GM18508 (cell line): ENCODE measurements at regions not wholly inside any gene's neighbourhood (a gene's known extent, or its start where the extent isn't known, plus 50 kb on each side); places are given as distances from the start of the nearest gene placed in this dataset.
"Not testable (repeated sequence)": the region's sequence is repeated elsewhere in the genome, so short reads cannot be mapped to it uniquely, and the experiment has no call there.

Experiments
- ATAC-seq: cut with Tn5 transposase; IDR thresholded peaks from one replicate; pipeline ENCODE4 v1.9.1; 2021; ENCODE audit warnings: moderate number of reproducible peaks; ENCODE audit not compliant: insufficient read depth, unreplicated experiment

DNA sequence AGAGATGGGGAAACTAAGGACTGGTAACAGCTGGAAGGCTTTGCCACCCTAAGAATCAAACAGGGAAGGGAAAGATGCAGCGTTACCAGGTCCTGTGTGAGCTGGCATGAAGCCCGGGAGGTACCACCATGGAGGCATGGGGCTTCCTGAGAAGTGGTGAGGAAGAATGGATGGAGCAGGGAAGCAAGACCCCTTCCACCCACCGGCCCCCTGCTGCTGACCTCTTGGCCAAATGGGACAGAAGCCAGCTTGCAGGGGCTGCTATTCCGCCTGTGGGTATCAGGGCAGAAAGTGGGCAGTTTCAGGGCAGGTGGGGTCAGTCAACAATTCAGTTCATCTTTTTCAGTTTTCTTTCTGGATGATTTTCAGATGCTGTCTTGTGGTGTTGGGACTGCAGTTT lies 1099.9 kb downstream of the TBC1D22A start:
- no peak for ATAC-seq

DNA sequence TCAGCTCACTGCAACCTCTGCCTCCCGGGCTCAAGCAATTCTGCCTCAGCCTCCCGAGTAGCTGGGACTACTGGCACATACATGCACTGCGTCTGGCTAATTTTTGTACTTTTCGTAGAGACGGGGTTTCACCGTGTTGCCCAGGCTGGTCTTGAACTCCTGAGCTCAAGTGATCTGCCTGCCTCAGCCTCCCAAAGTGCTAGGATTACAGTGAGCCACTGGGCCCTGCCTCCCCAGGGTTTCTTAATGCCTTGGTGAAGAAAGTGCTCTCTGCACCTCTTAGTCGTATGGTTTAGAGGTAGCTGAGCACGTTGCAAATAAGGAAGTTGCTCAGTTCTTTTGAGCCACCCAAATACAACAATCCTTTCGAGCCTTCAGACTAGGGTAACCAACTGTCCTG lies 1098.5 kb downstream of the TBC1D22A start:
- ATAC-seq, result not testable (repeated sequence)

- ATAC-seq, result no peak
Measured at GRCh38 chr22:47859881-47860525, 1097.6 kb downstream of the TBC1D22A start.

DNA sequence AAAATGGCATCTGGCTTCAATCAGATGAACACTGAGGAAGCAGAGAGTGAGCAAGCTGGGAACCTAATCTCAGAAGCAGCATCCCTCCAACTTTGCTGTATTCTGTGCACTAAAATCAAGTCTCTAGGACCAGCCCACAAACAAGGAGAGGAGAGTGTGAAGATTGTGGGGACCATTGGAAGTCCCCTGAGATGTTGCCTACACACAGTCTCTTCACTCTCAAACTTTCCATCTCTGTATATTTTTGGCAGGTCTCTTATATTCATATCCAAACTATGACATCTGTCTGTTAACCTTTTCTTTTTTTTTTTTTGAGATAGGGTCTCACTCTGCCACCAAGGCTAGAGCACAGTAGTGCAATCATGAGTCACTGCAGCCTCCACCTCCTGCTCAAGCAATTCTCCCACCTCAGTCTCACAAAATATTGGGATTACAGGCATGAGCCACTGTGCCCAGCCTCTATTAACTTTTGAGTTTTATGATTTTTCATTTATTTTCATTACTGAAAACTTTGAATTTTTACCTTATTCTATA lies 1096.4 kb downstream of the TBC1D22A start:
- ATAC-seq, result no peak

- ATAC-seq, result no peak
Measured at GRCh38 chr22:47854680-47855079, 1092.2 kb downstream of the TBC1D22A start.

GRCh38 chr22:47854251-47854650 lies 1091.8 kb downstream of the TBC1D22A start:
- no peak for ATAC-seq

GRCh38 chr22:47853750-47854149 lies 1091.3 kb downstream of the TBC1D22A start:
- ATAC-seq, result no peak

GRCh38 chr22:47851586-47851985 lies 1089.1 kb downstream of the TBC1D22A start:
- no peak for ATAC-seq

GRCh38 chr22:47850644-47851151 lies 1088.2 kb downstream of the TBC1D22A start:
- ATAC-seq, result no peak

GRCh38 chr22:47849576-47849975 lies 1087.1 kb downstream of the TBC1D22A start:
- ATAC-seq, result no peak

DNA sequence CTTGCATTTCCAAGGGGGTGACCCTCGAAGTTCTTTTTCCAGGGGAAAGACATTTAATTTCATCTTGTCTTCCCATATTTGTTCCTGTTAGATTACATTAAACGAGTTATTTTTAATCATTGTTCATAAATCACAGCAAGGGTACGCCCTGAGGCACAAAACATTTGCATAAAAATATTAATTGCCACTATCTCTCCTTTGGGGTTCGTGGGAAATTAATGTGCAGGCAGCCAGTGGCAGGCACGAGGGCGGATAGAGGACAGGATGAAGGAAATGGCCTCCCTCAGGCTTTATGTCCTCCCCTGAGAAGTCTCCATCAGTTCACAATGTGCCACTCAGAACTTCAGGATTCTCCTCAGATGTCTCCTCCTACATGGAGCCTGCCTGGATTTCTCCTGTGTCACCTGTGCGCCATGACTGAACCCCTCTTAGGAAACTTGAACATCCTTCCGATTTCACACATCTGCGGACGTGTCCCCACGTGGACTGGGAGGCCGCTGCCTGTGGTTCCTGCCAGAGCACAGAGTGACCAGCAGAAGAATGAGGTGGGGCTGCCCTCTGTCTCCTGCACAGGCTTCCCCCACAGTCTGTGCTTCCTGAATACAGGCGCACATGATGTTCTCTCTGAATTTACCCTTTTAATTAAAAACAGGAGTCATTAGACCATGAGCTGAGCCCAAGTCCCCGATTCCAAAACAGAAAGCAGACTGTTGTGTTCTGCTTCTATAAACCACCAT lies 1085.9 kb downstream of the TBC1D22A start:
- no peak for ATAC-seq

DNA sequence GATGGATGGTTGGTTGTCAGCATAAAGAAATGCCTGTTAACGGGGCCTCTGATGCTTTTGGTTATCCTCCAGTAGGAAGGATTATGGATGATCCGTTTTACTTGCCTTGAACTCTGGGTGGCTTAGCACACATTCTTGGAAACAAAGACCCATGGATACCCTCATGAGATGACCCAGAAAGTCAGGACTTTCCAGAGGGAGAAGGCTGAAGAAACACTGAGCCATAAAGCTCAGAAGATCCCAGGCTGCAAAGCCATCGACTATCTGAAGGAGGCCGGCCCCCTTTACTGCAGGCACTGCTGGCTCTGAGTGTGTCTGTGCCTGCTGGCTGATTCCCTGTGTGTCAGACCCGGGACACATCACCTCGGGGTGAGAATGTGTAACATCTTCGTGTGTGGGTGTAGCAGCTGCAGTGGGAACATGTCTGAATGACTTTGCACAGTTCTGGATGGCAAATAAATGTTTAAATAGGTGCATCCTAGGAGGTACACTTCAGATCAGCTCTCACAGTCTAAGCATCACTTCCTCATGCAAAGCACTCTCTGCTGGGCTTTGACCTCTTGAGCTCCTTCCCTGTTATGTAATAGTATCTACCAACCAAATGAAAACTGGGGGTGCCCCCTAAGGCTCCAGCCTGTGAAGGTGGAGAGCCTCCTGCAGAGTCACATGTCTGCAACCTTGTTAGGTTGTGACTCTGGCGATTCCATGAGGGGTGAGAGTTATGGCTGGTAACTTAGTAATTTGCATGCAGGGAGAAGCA lies 1084.9 kb downstream of the TBC1D22A start:
- no peak for ATAC-seq

- no peak for ATAC-seq
Measured at GRCh38 chr22:47846206-47846605, 1083.8 kb downstream of the TBC1D22A start.

GRCh38 chr22:47842119-47842518 lies 1079.7 kb downstream of the TBC1D22A start:
- no peak for ATAC-seq

DNA sequence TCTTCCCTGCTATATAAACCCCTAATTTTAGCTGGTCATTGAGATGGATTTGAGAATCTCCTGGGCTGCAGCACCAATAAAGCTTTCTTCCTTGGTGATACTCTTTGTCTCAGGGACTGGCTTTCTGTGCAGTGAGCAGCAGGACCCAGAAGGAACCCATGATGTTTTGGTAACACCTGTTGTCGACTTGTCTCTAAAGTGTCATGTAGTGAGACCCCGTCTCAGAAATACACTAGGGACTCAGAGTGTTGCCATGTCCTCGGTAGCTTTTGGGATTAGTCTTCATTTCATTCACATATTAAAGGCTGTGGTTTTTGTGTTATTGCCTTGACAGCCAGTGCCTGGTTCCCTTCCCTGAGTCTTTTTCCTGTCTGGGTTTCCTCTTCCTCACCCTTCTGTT lies 1078.7 kb downstream of the TBC1D22A start:
- ATAC-seq, result no peak

DNA sequence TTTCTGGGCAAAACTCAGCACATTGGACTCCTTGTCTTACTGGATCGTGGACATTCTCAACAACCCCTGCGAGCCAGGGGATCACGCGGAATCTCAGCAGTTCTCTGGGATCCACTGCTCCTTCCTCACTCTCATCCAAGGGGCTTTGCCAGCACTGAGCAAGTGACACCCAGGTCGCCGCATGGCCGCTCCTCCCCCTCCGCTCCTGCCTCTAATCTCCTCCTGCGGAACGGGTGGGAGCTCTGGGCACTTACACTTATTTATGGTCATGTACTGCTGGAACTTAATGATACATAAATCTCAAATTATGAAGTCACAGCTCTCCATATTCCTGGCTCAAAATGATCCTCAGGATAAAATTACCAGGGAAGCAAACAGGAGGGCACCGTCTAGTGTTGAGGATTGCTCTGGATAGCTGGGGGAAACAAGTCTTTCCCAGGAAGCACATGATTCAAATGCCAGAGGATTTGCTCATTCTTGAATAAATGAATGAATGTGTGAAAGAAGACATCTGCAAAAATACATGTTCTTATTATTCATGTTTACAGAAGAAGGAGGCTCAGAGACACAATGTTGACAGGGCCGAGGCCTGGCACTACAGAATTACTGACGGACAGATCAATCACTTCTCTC lies 1077.3 kb downstream of the TBC1D22A start:
- no peak for ATAC-seq

DNA sequence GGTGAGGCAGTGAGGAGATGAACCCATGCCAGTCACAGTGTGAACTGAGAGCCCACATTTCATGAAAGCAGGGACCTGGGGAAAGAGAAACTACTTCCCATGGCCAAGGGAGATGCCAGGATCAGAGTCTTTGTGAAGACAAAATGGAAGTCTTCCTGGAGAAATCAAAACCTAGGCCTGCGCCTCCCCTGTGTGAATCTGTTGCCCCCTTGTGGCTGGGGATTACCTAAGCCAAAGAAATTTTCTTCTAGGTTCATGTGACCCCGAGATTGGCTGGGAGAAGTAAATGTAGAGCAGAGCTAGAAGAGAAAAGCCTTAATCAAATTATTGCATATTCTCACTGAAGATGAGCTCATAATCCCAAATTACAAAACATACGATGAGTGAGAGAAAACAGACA lies 1075.3 kb downstream of the TBC1D22A start:
- no peak for ATAC-seq

GRCh38 chr22:47836957-47837356 lies 1074.5 kb downstream of the TBC1D22A start:
- no peak for ATAC-seq

- ATAC-seq, result no peak
Measured at GRCh38 chr22:47835726-47836125, 1073.3 kb downstream of the TBC1D22A start.

- no peak for ATAC-seq
Measured at GRCh38 chr22:47826016-47826415, 1063.6 kb downstream of the TBC1D22A start.
